Fibroblast of upper back skin (primary cell): ENCODE measurements at regions not wholly inside any gene's neighbourhood (a gene's known extent, or its start where the extent isn't known, plus 50 kb on each side); places are given as distances from the start of the nearest gene placed in this dataset.

Source experiments
- DNase-seq: peaks from one replicate; pipeline ENCODE4 v3.0.0-alpha.2; 2013

DNA sequence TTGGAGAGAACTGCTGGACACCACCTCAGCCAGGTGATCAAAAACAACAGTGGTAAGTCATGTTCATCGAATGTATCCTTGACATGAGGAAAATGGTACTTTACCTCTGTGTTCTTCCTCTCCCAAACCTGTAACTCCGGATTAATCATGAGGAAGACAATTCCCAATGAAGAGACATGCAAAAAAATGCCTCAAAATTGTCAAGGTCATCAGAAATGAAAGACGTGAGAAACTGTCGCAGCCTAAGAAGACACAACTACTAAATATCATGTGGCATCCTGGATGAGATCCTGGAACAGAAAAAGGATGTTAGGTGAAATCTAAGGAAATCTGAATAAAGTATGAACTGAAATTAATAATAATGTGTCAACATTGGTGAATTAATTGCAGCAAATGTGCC, 178.4 kb downstream of the LACC1 start:
- DNase-seq, result no peak

DNA sequence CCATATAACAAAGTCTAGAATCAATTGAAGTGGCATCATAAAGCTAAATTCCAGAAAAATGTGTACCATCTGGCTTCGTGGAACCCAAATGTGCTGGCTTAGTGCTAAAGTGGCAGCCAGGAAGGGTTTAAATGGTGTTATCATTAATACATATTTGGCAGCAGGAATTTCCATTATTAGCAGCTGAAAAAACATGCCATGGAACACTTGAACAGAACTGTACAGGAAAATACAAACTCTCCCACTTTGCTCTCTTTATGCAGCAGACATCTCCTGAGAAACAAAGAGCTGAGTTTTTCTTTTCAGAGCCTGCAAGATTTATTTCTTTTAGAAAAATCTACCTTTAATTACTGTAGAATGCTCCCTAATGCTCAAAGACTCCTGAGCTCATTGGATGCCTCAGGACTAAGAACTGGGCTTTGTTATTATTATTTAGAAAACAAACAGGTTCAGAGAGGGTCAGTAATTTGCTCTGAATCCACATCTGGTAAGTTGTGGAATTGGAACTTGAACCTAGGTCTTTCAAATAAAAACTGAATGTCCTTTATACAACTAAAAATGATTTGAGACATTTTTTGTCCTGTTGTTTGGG, 179.0 kb downstream of the LACC1 start:
- DNase-seq, result no peak

DNA sequence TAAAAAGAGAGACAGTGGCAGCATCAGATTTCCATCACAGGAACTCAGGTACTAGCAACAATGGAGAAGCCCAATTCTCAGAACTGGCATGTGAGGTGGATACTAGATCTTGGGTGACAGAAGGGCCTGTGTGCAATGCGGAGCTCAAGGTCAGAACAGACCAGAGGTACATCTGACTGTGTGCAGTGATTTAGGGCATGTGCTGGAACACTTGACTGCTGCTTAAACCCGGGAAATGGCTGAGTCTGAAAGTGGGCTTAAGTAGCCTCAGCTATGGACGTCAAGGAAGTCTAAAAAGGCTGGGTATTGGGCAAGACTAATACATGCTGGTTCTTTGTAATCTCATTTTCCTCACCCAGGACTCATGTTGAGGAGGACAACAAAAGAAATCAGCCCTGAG, 182.2 kb downstream of the LACC1 start:
- DNase-seq, result no peak

DNA sequence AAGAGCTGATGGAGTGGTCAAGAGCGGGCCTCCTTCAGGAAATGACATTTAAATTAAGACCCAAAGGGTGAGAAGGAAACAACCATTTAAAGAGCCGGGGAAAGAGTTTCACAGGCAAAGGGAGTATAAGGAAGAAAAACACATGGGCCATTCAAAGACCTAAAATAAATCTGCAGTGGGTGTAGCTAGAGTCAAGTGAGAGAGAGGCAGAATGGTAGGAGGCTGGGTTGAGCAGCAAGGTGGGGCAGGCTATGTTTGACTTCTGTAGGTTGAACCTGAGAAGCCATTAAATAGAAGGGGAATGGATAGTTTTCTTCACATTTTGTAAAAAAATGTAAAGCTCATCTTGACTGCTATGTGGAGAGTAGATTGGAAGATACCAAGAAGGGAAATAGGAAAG, 183.8 kb downstream of the LACC1 start:
- no peak for DNase-seq

DNA sequence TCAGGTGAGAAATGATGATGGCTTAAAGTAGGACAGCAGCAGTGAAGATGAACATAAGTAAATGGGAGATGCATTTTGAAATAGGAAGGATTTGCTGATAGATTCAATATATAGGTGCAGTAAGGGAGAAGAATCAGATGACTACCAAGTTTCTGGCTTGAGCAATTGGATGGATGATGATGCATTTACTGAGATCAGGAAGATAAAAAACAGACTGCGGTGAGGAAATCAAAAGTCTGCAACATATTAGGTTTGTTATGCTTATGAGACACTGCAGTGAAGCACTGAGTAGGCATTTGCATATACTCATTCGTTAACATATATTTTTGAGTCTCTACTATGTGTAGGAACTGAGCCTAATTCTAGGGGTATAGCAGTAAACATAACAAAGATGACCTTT, 184.2 kb downstream of the LACC1 start:
- no peak for DNase-seq

DNA sequence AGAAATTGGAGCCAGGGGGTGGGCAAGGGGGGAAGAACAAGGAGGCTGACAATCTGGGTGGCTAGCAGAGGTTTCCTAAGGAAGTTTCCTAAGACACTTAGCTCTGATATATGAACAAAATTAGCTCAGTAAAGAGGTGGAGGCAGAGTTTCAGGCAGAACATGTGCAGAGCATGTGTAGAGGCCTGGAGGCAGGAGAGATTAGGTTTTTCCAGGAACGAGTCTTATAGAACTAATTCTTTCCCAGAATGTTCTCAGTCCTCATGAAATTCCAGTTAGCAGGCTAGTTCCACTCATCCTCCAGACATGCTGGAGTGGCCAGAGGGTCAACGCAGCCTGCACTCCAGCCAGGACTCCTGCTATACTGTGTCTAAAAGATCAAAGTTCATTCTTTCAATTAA, 184.7 kb downstream of the LACC1 start:
- no peak for DNase-seq

DNA sequence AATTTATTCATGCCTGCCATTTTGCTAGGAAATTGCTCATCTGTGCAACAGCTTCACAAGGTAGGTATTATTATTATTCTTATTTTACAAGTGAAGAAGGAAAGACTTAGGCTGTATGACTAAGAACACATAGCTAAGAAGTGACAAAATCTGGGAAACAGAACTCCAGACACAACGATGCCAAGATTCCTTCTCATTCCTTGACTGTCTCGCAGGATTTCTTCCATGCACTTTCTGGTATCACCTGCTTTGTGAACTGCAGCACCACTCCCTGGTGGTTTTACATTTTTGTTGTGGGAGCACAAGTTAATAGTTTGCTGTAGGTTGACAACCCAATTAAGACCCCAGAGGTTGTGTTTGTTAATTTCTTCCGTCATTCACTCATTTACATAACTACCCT, 188.5 kb downstream of the LACC1 start:
- peak; percentile 56 for DNase-seq

DNA sequence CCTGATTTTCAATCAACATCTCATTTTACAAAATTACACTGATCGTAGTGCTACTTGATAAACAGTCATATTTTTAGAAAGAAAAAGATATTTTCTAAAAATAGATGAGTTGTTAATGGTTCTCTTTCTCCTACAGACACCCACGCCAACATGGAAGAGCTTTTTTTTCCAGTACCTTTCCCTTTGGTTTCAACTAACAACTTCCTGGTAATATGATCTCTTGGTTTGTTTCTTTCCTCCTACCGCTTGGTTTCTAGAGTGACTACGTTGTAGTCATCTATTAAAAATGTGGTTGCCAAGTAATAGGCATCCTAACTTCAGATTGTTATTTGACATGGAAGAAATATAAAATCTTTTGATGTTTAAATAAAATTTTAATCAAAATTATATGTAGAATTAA, 189.0 kb downstream of the LACC1 start:
- peak; percentile 60 for DNase-seq

DNA sequence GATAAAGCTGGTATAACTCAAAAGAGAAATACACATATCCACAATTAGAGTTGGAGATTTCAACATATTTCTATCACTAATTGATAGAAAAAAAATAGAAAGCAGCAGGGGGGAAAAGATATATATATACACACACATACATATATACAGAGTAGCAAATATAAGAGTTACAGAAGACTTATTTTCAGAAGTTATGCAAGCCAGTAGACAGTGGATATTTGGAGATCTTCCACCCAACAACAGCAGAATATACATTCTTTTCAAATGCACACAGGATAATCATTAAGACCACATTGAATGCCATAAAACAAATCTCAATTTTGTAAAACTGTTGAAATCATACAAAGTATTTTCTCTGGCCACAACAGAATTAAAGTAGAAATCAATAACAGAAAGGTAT, 192.8 kb downstream of the LACC1 start:
- DNase-seq, result no peak

DNA sequence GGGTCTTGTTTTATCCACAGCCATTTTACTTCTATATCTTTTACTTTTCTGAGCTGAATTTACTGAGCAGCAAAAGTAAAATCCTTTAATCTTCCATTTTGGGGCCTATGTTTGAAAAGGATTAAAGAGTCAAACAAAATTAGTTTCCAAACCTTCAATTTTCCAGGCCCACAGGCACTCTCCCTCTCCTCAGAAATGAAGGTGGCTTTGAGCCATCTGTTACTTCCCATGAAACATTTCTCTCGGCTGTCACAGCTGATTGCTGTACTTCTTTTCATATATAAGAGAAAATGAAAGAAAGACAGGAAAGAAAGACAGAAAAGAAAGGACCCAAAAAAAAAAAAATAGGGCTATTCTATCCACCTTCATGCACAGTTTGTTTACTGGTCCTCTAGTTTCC, 194.9 kb downstream of the LACC1 start:
- DNase-seq, result no peak

DNA sequence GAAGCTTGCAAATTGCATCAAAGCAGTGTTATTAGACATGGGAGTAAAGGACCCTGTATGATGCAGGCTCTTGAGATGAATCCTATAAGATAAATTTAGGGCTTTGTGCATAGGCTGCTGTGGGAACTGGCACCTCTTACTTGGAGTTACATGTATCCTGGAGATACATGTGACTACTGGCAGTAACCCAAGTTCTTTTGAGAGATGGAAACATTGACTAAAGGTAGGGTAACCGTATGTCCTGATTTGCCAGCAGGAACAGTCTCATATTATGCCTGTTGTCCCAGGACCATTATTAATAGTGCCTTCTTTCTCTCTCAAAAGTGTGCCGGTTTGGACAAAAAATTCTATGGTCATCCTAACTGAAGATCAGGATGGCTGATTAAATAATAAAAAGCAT, 195.4 kb downstream of the LACC1 start:
- no peak for DNase-seq

DNA sequence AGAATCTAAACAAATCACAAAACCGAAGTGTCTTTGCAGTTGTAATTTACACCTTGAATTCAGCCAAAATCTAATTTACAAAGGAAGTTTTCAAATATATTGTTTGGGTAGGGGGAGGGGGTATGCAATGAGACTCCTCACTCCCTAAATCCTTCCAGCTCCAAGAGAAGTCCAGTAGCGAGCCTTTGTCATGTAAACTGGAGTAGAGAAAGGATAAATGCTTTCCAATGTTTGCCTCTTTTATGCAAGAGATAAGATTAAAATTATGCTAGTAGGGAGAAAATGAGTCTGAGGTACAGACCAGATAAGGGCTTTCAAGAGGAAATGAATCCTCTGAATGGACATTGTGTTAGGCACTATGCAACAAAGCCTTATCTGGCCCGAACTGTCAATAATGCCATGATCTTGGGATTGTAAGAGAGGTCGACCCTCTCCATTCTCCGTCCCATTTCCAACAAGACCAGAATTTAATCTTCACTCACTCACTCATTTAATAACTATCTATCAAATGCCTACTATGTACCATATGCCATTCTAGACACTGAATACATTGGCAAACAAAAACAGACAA, 199.2 kb downstream of the LACC1 start:
- DNase-seq, result no peak

DNA sequence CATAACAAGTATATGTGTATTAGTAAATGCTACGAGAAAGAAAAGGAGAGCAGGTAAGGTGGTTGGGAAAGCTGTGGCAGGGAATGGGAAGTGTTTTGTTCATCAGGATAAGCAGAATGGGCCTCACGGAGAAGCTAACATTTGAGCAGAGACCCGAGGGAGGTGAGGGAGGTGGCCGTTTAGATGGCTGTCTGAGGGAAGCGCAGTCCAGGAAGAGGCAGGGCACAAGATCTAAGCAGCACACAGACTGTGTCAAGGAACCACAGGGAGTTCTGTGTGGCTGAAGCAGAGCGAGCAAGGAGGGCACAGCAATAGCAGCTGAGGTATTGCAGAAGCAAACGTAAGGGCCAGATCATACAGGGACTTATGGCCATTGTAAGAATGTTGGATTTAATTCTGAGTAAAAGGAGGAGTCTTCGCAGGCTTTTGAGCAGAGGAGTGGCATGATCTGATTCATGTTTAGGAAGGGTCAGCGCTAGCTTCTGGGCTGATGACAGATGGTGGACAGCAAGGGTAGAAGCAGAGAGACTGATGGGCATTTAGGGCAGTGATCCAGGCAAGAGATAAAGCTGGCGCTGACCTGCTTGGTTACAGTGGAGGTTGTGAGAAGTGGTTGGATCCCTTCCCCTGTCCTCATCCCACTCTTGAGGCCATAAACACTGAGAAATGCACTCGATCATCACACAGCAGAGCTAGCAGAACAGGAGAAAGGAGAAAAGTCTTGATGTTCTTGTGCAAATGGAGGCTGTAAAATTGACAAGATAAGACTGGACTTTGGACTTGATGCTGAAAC, 199.9 kb downstream of the LACC1 start:
- no peak for DNase-seq

DNA sequence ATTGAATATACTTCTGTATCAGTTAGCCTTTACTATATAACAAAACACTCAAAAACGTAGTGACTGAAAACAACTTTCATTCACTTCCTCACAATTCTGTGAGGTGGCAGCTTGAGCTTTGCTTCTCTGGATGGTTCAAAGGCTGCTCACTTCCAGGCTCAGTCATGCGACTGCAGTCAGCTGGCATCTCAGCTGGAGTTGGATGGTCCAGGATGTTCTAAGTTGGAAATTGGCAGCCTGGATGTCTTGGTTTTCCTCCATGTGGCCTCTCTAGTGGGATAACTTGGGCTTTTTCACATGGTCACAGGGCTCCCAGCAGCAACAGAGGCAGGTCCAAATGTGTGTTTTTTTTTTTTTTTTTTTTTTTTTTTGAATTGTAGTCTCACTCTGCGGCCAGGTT, 204.4 kb downstream of the LACC1 start:
- DNase-seq, result no peak

DNA sequence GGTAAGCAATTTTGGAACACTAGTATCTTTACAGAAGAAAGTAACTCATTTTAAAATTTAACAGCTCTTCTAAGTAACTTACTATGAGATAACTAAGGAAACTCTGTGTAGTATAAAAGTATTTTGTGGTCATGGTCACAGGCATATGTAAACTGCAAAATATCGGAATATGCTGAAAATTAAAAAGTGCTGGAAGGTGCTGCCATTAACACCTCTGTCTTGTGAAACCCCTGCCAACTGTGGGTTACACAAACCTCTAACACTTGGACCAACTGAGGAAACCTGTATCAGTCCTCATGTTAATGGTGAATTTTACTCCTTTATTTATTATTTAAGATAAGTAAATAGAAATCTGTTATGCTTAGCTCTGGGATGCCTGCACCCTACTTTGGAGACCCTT, 206.7 kb downstream of the LACC1 start:
- no peak for DNase-seq

DNA sequence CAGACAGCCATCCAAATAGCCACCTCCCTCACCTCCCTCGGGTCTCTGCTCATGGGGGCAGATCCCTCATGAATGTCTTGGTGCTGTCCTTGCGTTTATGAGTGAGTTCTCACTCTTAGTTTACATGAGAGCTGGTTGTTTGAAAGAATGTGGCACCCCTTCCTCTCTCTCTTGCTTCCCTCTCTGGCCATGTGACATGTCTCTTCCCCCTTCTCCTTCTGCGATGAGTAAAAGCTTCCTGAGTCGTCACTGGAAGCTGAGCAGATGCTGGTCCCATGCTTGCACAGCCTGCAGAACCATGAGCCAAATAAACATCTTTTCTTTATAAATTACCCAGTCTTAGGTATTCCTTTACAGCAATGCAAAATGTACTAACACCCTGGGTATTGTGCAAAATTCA, 208.7 kb downstream of the LACC1 start:
- DNase-seq, result no peak

DNA sequence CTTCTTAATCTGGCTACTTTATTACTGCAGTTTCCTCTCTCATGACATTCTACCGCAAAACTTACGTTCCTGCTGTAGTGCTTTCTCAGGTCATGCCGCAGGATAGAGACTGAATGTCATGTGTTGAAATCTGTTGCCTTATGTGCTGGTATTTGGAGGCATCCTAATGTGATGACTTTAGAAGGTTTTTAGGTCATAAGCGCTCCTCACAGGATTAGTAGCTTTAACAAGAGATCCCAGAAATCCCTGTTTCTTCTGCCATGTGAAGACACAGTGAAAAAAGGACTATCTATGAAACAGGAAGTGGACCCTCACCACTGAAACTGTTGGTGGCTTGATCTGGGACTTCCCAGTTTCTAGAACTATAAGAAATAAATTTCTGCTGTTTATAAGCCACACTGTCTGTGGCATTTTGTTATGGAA, 209.3 kb downstream of the LACC1 start:
- DNase-seq, result no peak

DNA sequence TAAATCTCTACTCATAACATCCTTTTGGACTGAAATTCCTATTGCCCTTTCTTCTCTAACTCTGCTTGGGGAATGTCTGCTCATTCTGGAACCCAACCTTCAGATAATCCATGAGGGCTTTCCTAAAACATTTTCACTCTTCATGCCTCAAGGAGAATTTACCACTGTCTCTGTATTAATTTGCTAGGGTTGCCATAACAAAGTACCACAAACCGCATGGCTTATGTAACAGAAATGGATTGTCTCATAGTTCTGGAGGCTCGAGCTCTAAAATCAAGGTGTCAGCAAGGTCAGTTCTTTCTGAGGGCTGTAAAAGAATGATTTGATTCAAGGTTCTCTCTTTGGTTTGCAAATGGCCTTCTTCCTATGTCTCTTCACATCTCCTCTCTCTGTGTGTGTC, 209.7 kb downstream of the LACC1 start:
- DNase-seq, result peak; percentile 4

DNA sequence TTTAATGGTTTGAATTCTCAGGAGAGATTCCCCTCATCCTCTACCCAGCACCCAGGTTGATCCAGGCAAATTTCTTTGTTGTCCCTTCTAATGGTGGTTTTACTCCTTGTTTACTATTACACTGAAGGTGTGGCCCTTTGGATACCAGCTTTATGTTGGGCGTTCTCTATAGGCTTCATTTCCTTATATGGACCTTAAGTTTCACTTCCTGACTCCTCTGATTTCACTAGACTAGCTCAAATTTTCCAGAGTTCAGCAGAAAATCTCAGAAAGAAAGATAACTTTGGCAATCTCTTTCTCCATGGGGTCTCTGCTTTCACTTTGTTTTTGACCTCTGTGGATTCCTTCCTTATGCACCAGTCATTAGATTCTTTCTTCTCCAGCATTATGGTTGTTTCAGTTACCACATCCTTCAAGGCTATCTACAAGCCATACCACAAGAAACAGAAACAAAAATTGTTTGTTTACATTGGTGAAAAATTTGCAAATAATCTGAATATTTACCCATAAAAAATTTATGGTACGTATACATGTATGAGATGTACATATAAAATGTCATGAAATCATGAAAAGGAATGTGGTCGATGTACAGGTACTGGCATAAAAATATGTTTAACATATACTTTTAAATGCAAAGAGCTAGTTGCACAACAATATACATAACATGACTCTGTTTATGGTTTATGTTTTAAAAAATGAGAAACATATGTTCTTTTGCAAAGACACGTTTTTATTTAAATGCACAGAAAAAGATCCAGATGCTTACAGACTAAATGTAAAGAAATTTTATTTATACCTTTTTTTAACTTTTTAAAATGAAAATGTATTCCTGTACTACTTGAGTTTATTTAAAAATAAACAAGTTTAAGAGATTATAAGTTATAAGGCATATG, 212.6 kb downstream of the LACC1 start:
- no peak for DNase-seq

DNA sequence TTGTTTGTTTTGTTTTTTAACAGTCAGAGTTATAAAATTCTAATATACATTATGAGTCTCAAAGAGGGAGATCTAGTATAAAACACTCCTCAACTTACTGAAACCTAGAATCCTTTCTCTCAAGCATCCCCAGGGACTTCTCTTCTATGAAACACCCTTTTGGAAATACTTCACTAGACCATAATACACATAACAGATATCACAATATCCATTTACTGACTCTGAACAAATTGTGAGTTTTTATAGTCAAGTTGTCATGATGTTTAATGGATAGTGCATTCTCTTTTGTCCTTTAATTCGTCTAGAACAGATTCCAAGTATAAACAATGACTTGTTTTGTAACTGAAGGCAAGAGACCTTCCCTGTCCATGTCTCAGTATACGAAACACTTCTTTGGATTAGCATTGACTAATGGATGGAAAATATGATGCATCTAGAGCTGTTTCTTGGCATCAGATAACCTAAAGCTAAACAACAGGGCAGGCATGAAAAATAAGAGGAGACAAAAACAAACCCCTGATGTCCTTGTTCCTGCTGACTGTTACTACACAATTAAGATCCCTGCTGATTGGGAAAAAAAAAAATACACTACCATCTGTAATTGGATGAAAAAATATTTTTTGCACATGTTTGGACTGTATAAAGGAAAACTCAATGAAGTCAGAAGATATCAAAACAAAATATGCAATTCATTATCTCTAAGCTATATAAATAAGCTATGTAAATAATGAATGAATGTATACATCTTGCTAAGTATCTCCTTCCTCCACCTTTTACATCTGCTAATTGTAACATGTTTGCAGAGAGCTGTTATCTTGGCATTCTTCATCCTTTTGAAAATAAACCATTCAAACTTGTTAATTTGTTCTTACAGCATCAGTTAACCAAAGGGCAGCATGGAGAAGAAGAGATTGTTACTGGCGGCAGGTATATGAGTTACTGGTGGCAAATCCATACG, 214.2 kb downstream of the LACC1 start:
- no peak for DNase-seq

DNA sequence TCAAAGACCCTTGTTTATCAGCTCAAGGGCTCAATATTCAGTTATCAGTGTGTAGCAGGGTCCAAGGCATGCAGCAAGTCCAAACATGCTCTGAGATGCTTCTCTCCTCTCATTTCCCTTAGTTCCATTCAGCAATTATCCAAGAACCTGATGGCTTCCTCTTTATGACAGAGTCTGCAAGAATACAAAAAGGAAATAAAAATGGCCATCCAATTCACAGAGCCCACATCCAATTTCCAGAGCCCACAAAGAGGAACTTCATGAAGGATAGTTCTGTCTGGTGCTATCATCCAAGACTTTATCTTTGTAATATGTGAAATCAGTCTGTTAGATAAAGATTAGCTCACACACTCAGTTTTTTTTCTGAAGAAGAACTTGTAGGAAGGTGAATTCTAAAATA, 217.2 kb downstream of the LACC1 start:
- DNase-seq, result no peak

DNA sequence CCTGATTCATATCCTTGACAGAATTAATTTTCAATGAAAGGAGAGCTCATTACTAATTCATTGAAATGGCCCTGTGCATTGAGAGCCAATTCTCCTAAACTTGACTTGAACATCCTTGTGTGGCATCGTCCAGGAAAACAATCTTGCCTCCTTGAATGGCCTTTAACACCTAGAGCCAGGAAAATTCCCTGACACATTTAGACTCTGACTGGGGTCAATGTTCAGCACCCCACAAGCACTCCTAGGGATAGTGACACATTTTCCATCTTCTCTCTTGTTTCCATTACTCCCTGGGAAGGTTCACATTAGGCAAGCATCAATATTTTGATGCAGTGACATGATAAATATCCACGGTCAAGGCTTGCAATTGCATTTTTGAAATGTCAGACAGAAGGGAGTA, 218.9 kb downstream of the LACC1 start:
- DNase-seq, result no peak
